Hepatocyte (in vitro differentiated cells): ENCODE measurements at regions not wholly inside any gene's neighbourhood (a gene's known extent, or its start where the extent isn't known, plus 50 kb on each side); places are given as distances from the start of the nearest gene placed in this dataset.

ENCODE experiments used
- EZH2 ChIP-seq: fragments of 200-600 bp; sonication (generic); IDR thresholded peaks from 2 replicates; pipeline ENCODE4 v1.6.1; 2016; ENCODE audit warnings: antibody characterized with exemption, mild to moderate bottlenecking, borderline replicate concordance
- TF ChIP-seq, protein P1 (sequence below): fragments of 200-600 bp; sonication (generic); IDR thresholded peaks from 2 replicates; pipeline ENCODE4 v1.5.1; 2016; ENCODE audit warnings: antibody characterized with exemption, mild to moderate bottlenecking; ENCODE audit not compliant: poor library complexity

DNA sequence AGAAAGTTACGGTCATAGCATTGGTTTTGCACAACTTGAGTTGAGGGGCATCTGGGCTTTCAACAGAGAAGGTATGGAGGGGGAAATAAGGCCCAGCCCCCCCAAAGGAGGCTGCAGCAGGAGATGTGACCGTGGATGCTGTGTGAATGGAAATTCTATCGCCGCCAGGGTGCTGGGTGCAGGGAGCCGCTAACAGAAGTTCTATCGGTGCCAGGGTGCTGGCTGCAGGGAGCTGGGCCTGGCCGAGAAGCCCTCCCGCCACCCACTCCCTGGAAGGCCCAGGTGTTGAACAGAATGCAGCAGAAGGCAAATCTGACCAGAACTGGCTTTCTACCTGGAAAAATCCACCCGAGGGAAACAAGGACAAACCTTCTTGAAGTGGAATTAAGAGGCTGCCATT, 115.0 kb downstream of the SHANK2 start:
- TF ChIP-seq, protein P1, sequence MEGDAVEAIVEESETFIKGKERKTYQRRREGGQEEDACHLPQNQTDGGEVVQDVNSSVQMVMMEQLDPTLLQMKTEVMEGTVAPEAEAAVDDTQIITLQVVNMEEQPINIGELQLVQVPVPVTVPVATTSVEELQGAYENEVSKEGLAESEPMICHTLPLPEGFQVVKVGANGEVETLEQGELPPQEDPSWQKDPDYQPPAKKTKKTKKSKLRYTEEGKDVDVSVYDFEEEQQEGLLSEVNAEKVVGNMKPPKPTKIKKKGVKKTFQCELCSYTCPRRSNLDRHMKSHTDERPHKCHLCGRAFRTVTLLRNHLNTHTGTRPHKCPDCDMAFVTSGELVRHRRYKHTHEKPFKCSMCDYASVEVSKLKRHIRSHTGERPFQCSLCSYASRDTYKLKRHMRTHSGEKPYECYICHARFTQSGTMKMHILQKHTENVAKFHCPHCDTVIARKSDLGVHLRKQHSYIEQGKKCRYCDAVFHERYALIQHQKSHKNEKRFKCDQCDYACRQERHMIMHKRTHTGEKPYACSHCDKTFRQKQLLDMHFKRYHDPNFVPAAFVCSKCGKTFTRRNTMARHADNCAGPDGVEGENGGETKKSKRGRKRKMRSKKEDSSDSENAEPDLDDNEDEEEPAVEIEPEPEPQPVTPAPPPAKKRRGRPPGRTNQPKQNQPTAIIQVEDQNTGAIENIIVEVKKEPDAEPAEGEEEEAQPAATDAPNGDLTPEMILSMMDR: no peak
- TF ChIP-seq EZH2: no peak
